GM18867 (cell line): ENCODE measurements at regions not wholly inside any gene's neighbourhood (a gene's known extent, or its start where the extent isn't known, plus 50 kb on each side); places are given as distances from the start of the nearest gene placed in this dataset.

Experiments used
- ATAC-seq: cut with Tn5 transposase; IDR thresholded peaks from one replicate; pipeline ENCODE4 v1.9.1; 2021; ENCODE audit warnings: mild to moderate bottlenecking, moderate library complexity; ENCODE audit not compliant: unreplicated experiment

DNA sequence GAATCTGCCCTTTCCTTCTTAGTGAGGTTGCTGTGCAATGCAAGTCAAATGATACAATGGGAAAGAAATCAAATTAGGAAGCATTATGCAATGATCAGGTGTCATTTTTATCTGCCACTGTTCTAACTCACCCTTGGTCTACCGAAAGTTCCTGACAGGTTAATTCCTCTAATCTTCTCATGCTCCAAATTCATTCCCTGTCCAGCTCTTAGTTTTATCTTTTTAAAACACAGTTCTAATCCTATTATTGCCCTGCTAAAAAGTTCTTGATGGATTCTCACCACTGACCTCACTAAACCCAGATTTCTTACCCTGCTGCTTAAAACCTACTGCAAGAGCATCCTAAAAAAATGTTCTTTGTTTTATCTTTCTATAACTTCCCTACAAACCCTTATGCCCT lies 1000.9 kb downstream of the CDH18 start:
- ATAC-seq = no peak

GRCh38 chr5:18990852-18991251 lies 997.1 kb downstream of the CDH18 start:
- ATAC-seq = no peak

GRCh38 chr5:18992264-18992663 lies 995.7 kb downstream of the CDH18 start:
- no peak for ATAC-seq

DNA sequence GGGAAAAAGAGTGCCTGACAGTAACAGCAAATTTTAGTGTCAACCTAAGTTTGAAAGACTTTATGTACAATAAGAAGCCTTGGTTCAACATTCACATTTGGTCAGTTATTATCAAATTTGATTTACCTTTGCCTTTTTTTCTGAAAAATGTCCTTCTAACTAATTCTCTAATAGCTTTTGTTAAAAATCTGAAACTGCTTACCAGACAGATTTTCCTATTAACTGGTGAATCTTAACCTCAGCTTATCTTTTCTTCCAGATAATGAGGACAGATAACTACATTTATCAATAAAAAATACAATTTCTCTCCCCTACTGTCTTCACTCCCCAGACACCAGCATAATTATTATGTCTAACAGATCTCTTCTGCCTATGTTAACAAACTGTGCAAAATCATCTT lies 988.5 kb downstream of the CDH18 start:
- ATAC-seq = no peak

DNA sequence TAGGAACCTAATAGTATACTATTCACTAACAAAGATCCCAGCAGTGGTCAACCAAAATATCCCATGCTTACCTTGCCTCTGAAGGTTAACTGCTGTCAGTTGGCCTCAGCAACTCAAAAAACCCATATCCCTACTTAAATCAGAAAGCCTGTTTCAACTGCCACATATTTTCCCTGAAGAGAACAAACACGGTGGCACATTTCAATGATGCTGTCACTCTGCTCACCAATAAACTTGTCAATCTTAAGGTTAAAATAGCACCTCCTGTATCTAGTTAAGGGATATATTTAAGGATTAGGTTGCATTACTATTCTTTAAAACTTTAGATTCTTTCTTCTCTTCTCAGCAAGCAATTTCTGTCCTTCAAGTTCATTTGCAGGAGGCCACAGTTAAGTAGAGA lies 986.9 kb downstream of the CDH18 start:
- no peak for ATAC-seq

DNA sequence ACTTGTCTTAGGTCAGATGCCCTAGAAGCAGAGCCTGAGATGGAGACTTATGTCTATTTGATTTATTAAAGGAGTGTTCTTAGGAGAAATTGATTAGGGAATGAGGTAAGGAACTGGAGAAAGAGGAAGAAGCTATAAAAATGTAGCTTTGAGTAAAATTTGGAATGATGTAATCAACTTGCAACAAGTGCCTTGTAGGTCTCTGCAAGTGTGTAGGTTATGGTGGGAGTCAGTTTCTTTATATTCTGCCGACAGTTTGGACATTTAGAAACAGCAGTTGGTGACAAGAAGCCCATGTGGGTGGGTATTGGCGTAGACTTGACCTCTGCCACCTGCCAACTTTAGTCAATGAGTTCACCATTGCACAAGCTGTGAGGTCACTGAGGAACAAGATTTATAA lies 986.5 kb downstream of the CDH18 start:
- no peak for ATAC-seq

GRCh38 chr5:19002111-19002510 lies 985.9 kb downstream of the CDH18 start:
- ATAC-seq = no peak

DNA sequence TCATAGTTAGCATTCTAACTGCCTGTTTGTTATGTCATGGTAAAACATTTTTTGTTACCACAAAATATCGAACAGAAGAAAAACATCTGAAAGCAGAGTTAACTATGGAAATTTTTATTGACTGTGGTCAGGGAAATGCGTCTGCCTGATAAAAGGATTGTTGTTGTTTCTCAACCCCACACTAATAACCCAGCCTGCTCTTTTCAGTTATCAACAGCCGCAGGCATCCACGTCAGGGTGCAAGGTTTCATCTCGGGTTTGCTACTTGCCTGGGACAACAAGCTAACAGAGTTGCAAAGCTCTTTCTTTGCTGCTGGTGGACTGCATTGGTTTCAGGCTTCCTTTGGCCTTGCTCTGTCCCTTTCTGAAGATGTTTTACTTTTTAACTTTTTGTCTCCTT lies 969.2 kb downstream of the CDH18 start:
- ATAC-seq = no peak

GRCh38 chr5:19031491-19031890 lies 956.5 kb downstream of the CDH18 start:
- no peak for ATAC-seq

DNA sequence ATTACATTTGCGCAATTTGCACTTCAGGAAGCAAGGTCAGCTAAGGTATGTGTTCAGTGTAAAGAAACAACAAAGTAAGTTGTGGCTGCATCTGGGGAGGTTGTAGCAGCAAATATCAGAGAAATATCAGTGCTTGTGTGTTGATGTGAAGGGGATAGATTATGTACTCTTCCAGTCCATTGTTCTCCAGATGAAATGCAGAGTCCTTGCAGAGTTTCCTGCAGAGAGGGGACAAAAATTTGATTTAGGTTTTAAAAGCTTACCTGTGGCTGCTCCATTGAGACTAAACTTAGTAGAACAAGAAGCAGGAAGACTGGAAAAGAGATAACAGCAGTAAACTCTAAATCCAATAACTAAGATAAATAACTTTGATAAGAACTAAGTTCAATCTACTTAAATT lies 952.2 kb downstream of the CDH18 start:
- ATAC-seq = no peak

DNA sequence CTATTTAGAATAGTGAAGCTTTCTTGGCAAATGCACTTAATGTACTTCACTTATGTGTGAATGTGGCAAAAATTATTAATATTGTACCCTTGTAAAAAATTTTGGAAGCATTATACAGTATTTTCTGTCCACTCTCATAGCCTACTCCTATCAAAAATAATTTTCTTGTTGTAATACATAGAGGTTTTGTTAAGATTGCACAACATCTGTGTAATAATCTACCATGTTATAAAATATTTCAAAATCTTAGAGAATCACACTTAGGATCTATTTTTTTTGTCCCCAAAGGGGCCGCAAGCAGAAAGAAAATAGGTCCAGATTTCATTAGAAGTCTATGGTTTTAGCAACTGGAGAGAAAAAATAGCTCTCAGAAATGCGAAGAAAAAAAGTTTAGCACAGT lies 945.9 kb downstream of the CDH18 start:
- no peak for ATAC-seq

DNA sequence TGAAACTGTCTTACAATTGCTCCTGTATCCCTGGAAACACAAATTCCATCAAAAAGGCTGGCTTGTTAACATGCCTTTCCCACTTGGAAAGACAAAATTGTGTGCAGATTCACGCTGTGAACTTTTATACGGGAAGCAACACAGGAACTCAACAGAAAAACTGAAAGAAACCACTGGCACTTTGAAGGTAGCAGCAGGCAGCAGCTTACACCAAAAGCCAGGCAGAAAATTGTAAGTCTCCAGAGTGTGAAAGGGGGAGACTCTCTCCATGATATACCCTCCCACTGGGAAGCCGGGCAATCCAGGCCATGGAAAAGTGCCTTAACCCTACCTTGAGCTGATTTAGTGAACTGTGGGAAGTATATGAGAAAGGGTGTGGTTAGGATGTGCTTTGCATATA lies 943.7 kb downstream of the CDH18 start:
- ATAC-seq = no peak

GRCh38 chr5:19044931-19045695 lies 942.9 kb downstream of the CDH18 start:
- no peak for ATAC-seq

- ATAC-seq = no peak
Measured at GRCh38 chr5:19047277-19047676, 940.7 kb downstream of the CDH18 start.

GRCh38 chr5:19048726-19049125 lies 939.3 kb downstream of the CDH18 start:
- ATAC-seq = no peak

GRCh38 chr5:19058216-19058615 lies 929.8 kb downstream of the CDH18 start:
- no peak for ATAC-seq

DNA sequence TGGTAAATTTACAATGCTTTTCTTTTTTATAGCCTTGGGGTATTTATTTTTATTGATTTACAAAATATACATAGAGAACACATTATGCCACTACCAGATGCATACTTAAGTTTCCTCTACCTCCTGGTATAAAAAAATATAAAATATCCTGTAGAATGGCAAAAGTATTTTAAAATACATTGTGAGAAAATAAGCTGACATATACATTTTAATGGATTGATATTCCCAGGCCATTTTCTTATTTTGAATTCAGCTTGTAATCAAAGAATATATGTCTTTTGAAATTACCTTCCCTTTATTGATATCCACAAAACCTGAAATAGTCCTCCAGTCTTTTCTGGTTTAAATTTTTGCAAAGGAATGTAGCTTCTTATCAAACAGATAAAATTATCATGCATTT lies 923.9 kb downstream of the CDH18 start:
- no peak for ATAC-seq

- no peak for ATAC-seq
Measured at GRCh38 chr5:19067741-19068140, 920.3 kb downstream of the CDH18 start.

DNA sequence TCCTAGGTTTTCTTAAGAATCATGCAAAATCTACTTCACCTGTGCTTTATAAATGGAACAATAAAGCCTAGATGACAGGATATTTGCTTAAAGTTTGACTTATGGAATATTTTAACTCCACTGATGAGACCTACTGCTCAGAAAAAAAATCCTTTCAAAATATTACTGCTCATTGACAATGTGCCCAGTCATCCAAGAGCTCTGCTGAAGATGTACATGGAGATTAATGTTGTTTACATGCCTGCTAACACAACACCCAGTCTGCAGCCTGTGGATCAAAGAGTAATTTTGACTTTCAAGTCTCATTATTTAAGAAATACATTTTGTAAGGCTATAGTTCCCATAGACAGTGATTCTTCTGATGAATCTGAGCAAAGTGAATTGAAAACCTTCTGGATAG lies 889.6 kb downstream of the CDH18 start:
- no peak for ATAC-seq

- no peak for ATAC-seq
Measured at GRCh38 chr5:19099195-19099594, 888.8 kb downstream of the CDH18 start.

DNA sequence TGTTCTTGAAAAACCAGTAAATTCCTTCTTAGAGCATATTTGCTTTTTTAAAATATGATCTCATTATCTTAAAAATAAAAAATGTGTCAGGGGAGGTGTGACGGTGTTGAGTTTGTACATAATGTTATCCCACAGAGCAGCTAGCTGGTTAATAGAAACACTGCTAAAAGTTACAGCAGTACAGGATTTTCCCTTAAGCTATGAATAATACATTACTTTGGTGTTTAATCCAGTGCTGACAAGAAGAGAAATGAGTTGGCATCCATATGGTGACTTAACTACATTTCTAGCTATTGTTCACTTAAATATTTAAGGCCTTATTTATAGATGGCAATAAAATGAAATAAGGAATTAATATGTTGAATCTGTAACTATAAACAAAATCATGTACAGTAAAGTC lies 883.1 kb downstream of the CDH18 start:
- ATAC-seq = no peak

DNA sequence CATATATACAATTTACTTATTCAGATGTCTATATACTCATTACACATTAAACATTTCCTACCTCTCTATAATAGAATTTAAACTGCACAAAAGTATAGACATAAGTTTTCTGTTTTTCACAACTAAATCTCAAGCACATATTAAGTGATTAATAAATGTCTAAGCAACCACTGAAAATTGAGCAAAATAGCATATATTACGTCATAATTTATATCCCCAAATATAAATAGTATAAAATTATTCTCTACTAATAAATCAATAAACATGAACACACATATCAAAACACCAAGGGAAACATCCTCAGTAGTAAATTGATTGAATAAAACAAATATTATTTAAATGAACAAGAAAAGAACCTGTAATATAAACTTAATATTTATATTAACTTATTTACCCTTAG lies 865.1 kb downstream of the CDH18 start:
- ATAC-seq = no peak
